IPS-15b (cell line): ENCODE measurements at regions not wholly inside any gene's neighbourhood (a gene's known extent, or its start where the extent isn't known, plus 50 kb on each side); places are given as distances from the start of the nearest gene placed in this dataset.

Experiments used
- H3K27me3 ChIP-seq: one replicate; pipeline ENCODE4 v1.6.1; 2013; ENCODE audit warnings: low read length; ENCODE audit not compliant: control insufficient read depth, insufficient read depth
- H3K36me3 ChIP-seq: one replicate; pipeline ENCODE4 v1.6.1; 2013; ENCODE audit warnings: low read length; ENCODE audit not compliant: control insufficient read depth, insufficient read depth
- H3K4me1 ChIP-seq: one replicate; pipeline ENCODE4 v1.6.1; 2013; ENCODE audit warnings: mild to moderate bottlenecking, low read length; ENCODE audit not compliant: control insufficient read depth, insufficient read depth
- H3K4me3 ChIP-seq: one replicate; pipeline ENCODE4 v1.5.1; 2013; ENCODE audit warnings: low read depth, low read length
- H3K9ac ChIP-seq: one replicate; pipeline ENCODE4 v1.6.1; 2013; ENCODE audit warnings: low read depth, mild to moderate bottlenecking, low read length
- H3K9me3 ChIP-seq: one replicate; pipeline ENCODE4 v1.6.1; 2013; ENCODE audit warnings: mild to moderate bottlenecking, low read length; ENCODE audit not compliant: control insufficient read depth, insufficient read depth

GRCh38 chr2:36271266-36271665, 84.3 kb upstream of the CRIM1 start:
- Histone ChIP-seq H3K9me3 (no peaks in the 10 kb centered on the region), H3K4me1 (peaks cover 12% of the 10 kb centered on the region), H3K4me3 (no peak overlapping the region), H3K27me3 (no peaks in the 10 kb centered on the region), H3K36me3 (no peaks in the 10 kb centered on the region), H3K9ac (no peak overlapping the region)

GRCh38 chr2:36270758-36271157, 84.8 kb upstream of the CRIM1 start:
- no peaks in the 10 kb centered on the region for H3K36me3 ChIP-seq
- no peaks in the 10 kb centered on the region for H3K27me3 ChIP-seq
- no peaks in the 10 kb centered on the region for H3K9me3 ChIP-seq
- no peak overlapping the region for H3K4me3 ChIP-seq
- no peak overlapping the region for H3K9ac ChIP-seq
- peaks cover 15% of the 10 kb centered on the region for H3K4me1 ChIP-seq

GRCh38 chr2:36267194-36267593, 88.4 kb upstream of the CRIM1 start:
- no peak overlapping the region for H3K4me3 ChIP-seq
- no peaks in the 10 kb centered on the region for H3K36me3 ChIP-seq
- no peak overlapping the region for H3K9ac ChIP-seq
- peaks cover 15% of the 10 kb centered on the region for H3K4me1 ChIP-seq
- H3K9me3 ChIP-seq: no peaks in the 10 kb centered on the region
- H3K27me3 ChIP-seq: no peaks in the 10 kb centered on the region

GRCh38 chr2:36266536-36267121, 88.9 kb upstream of the CRIM1 start:
- H3K9me3 ChIP-seq: no peaks in the 10 kb centered on the region

GRCh38 chr2:36262581-36262980, 93.0 kb upstream of the CRIM1 start:
- Histone ChIP-seq H3K9me3 (no peaks in the 10 kb centered on the region), H3K9ac (no peak overlapping the region), H3K36me3 (no peaks in the 10 kb centered on the region), H3K4me3 (no peak overlapping the region), H3K27me3 (no peaks in the 10 kb centered on the region), H3K4me1 (peaks cover 6% of the 10 kb centered on the region)

More at GRCh38 chr2:36266536-36267121, 88.9 kb upstream of the CRIM1 start:
- H3K4me3 ChIP-seq: no peak overlapping the region
- H3K36me3 ChIP-seq: no peaks in the 10 kb centered on the region
- H3K27me3 ChIP-seq: no peaks in the 10 kb centered on the region
- no peak overlapping the region for H3K9ac ChIP-seq
- H3K4me1 ChIP-seq: peaks cover 15% of the 10 kb centered on the region

DNA sequence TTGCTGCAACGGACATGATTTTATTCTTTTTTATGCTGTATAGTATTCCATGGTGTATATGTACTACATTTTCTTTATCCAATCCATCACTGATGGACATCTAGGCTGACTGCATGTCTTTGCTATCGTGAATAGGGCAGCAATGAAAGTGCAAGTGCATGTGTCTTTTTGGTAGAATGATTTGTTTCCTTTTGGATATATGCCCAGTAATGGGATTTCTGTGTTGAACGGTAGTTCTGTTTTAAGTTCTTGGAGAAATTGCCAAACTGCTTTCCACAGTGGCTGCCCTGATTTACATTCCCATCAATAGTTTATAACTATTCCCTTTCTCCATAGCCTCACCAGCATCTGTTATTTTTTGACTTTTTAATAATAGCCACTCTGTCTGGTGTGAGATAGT, 99.7 kb upstream of the CRIM1 start:
- H3K4me1 ChIP-seq: no peaks in the 10 kb centered on the region
- H3K4me3 ChIP-seq: no peak overlapping the region
- H3K9ac ChIP-seq: no peak overlapping the region
- no peaks in the 10 kb centered on the region for H3K27me3 ChIP-seq
- no peaks in the 10 kb centered on the region for H3K36me3 ChIP-seq
- no peaks in the 10 kb centered on the region for H3K9me3 ChIP-seq

DNA sequence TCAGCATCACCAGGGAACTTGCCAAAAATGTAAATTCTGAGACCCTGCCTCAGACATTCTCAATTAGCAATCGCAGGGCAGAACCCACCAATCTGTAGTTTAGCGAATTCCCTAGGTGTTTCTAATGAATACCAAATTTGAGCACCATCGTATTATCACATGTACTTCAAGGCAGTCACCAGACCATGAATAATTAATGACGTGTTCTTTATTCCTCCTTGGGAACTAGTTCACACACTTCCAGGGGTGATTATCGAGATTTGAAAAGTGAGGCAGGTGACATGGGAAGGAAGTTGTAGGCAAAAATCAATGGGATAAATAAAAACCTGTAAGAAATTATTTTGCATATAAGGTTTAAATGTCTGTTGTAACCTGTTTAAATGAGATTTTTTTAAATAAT, 102.5 kb upstream of the CRIM1 start:
- Histone ChIP-seq H3K4me1 (no peaks in the 10 kb centered on the region), H3K9me3 (no peaks in the 10 kb centered on the region), H3K9ac (no peak overlapping the region), H3K4me3 (no peak overlapping the region), H3K27me3 (no peaks in the 10 kb centered on the region), H3K36me3 (no peaks in the 10 kb centered on the region)

DNA sequence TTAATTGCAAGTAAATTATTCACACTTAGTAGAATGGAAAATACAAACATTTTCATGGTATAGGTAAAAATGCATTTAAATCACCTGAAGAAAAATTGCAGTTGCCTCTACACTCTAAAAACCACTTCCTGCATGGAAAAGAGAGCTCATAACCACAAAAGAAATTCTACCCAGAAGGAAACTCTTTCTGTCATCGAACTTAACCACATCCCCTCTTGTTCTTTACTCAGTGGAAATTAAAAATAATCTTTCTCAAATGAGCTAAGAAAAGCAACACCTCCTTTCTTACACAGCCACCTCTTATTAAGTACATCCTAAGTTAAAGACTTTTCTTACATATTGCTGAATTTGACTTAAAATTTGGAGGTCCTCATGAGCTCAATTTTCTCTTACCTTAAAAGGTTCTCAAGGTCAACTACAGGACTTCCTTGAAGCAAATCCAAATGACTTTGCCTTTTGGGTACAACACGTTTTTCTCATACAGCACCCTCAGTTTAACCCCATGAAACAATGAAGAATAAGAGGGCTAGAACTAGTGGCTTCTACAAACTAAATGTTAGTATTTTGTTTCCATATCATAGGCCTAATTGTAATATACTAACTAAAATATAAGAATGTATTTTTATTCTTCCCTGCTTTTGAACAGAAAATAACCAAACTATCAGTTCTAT, 109.1 kb upstream of the CRIM1 start:
- no peaks in the 10 kb centered on the region for H3K9me3 ChIP-seq
- no peaks in the 10 kb centered on the region for H3K27me3 ChIP-seq
- H3K9ac ChIP-seq: no peak overlapping the region
- H3K36me3 ChIP-seq: no peaks in the 10 kb centered on the region
- H3K4me3 ChIP-seq: no peak overlapping the region
- no peaks in the 10 kb centered on the region for H3K4me1 ChIP-seq

GRCh38 chr2:36245651-36246050, 109.9 kb upstream of the CRIM1 start:
- H3K9me3 ChIP-seq: no peaks in the 10 kb centered on the region
- no peak overlapping the region for H3K9ac ChIP-seq
- H3K4me1 ChIP-seq: no peaks in the 10 kb centered on the region
- no peaks in the 10 kb centered on the region for H3K27me3 ChIP-seq
- H3K36me3 ChIP-seq: no peaks in the 10 kb centered on the region
- H3K4me3 ChIP-seq: no peak overlapping the region

GRCh38 chr2:36238106-36238505, 117.5 kb upstream of the CRIM1 start:
- Histone ChIP-seq H3K36me3 (no peaks in the 10 kb centered on the region), H3K9me3 (no peaks in the 10 kb centered on the region), H3K9ac (no peak overlapping the region), H3K4me3 (no peak overlapping the region), H3K27me3 (no peaks in the 10 kb centered on the region), H3K4me1 (no peaks in the 10 kb centered on the region)

DNA sequence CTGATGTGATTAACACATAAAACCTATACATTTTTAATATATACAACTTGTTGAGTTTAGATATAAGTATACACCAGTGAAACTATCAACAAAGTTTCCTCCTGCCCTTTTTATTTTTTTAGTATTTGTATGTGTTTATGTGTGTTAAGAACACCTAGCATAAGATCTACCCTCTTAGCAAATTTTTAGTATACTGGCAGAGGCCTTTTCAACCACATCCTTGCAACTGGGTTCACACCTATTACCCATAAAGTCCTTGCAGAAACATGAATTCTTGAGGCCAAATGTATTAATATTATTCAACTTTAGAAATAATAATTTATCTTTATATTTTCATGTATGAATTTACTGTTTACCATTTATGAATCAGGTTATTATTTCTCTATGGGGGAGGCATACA, 119.7 kb upstream of the CRIM1 start:
- Histone ChIP-seq H3K36me3 (no peaks in the 10 kb centered on the region), H3K4me1 (no peaks in the 10 kb centered on the region), H3K9ac (no peak overlapping the region), H3K9me3 (no peaks in the 10 kb centered on the region), H3K27me3 (no peaks in the 10 kb centered on the region), H3K4me3 (no peak overlapping the region)

- no peaks in the 10 kb centered on the region for H3K36me3 ChIP-seq
- H3K4me1 ChIP-seq: no peaks in the 10 kb centered on the region
- no peak overlapping the region for H3K9ac ChIP-seq
- no peak overlapping the region for H3K4me3 ChIP-seq
- no peaks in the 10 kb centered on the region for H3K9me3 ChIP-seq
- no peaks in the 10 kb centered on the region for H3K27me3 ChIP-seq
Measured at GRCh38 chr2:36235426-36235825, 120.2 kb upstream of the CRIM1 start.
